ENCODE measurements at regions not wholly inside any gene's neighbourhood (a gene's known extent, or its start where the extent isn't known, plus 50 kb on each side); places are given as distances from the start of the nearest gene placed in this dataset.

- DNase-seq (ENCODE audit: low spot score), result no peak
Observed at GRCh38 chr20:57897156-57897874, 187.5 kb upstream of the PMEPA1 start.

- DNase-seq (ENCODE audit: low spot score), result no peak
Observed at GRCh38 chr20:57896563-57896962, 186.7 kb upstream of the PMEPA1 start.

DNA sequence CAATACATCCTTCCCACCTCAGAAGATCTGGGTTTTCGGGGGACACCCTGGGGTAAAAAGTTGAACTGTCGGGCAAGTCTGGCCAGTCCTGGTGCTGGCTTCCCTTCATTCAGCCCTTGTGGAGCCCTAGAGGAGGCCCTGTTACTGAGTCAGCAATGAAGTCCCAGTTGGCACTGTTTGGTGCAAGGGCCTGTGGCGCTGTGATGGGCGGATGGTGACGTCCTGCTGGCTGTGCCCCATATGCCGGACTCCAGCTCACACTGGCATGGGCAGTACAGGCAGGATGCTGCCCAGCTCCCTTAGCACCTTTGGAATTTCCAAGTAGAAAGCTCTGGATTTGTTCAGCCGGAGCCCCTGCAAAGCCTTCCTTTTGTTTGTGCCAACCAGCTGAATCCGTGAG lies 186.2 kb upstream of the PMEPA1 start:
- no peak for DNase-seq (ENCODE audit: low spot score)

- DNase-seq (ENCODE audit: low spot score), result no peak
Observed at GRCh38 chr20:57895161-57895855, 185.5 kb upstream of the PMEPA1 start.

- DNase-seq (ENCODE audit: low spot score), result no peak
Observed at GRCh38 chr20:57894522-57894921, 184.7 kb upstream of the PMEPA1 start.

DNA sequence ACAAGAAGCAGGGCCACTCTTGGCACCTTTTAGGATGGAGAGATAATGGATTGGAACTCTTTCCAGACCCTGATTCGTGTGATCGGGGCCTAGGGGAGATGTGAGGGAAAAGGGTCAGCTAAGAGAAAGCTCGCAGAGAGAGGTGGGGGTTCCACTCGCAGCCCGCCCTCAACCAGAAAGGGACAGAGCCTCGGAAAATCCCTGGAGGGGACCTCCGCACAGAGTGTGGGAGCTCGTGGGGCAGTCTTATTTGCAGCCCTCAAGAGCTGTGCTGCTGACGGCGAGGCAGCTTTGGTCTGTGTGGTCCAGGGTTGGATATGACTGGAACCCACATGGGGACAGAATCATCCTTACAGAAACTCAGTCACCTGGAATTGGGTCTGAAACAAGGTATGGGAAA lies 184.3 kb upstream of the PMEPA1 start:
- DNase-seq (ENCODE audit: low spot score), result no peak

GRCh38 chr20:57893366-57893999 lies 183.7 kb upstream of the PMEPA1 start:
- no peak for DNase-seq (ENCODE audit: low spot score)

DNA sequence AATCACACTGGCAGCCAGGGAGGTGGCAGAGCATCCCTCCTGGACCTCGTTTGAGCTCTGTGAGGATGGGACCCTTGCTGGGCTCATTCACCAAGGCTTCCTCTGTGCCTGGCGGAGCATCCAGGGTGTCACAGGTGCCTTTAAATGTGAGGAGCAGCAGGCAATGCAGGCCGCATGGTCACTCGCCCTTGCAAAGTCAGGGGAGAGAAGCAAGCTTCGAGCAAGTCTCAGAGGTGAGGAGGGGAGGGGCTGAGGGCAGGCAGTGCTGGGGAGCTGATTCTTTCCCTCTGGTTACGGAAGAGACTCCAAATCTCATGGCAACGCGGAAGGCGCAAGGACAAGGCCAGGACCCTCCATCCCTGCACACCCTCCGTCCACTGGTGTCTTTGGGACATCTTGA lies 182.7 kb upstream of the PMEPA1 start:
- no peak for DNase-seq (ENCODE audit: low spot score)

- DNase-seq (ENCODE audit: low spot score), result no peak
Observed at GRCh38 chr20:57891014-57891413, 181.2 kb upstream of the PMEPA1 start.

- no peak for DNase-seq (ENCODE audit: low spot score)
Observed at GRCh38 chr20:57890202-57890800, 180.5 kb upstream of the PMEPA1 start.

DNA sequence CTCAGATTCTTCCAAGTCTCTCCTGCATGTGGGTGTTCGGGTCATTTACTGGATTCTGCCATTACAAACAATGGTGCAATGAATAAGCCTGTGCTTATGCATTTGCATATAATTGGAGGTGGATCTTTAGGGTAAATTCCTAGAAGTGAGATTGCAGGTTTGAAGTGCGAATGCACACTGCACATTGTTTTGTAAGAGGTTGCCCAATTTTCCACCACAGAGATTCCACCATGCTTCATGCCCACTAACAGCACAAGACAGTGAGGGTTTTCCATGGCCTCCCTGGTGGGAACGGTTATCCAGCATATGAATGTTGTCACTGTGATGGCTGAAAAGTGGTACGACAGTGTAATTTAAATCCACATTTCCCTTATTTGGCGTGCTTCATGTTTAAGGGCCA lies 178.8 kb upstream of the PMEPA1 start:
- peak; percentile 12 for DNase-seq (ENCODE audit: low spot score)

- peak; percentile 49 for DNase-seq (ENCODE audit: low spot score)
Observed at GRCh38 chr20:57884956-57885355, 175.1 kb upstream of the PMEPA1 start.

DNA sequence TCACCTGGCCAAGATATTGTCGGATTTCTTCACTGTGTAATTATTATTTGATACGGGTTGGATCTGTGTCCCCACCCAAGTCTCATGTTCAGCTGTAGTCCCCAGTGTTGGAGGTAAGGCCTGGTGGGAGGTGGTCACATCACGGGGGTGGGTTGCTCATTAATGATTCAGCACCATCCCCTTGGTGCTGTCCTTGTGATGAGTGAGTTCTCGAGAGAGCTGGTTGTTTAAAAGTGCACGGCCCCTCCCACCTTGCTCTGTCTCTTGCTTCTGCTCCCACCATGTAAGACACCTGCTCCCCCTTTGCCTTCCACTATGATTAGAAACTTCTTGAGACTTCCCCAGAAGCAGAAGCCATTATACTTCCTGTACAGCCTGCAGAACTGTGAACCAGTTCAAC lies 173.9 kb upstream of the PMEPA1 start:
- DNase-seq (ENCODE audit: low spot score), result peak; percentile 34

- DNase-seq (ENCODE audit: low spot score), result no peak
Observed at GRCh38 chr20:57883224-57883623, 173.4 kb upstream of the PMEPA1 start.

DNA sequence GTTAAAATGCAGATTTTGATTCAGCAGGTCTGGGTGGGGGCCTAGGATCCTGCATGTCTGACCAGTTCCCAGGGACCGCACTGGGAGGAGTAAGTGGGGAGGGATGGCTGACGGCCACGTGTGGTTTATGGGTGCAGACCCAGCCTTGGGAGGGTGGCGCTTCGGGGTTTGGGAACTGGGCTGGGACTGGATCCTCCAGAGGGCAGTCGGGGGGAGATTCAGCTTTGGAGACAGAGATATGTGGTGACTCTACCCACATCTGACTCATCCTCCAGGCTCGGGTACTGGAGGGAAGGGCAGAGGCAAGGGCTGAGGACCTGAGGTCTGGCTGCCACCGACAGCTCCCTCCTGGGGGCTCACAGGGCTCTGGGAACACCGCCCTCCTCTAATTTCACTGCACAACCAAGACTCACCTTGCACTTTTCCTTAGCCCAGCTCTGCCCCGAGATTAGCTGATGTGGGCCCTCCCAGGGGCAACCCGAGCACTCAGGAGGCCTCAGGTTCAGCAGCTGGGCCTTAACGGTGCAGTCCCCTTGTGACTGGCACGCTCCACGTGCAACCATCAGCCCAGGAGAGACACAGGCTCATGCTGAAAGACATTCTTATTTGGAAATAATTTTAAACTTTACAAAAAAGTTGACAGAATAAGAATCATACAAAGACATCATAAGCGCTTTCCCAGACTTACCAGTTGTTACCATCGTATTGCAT lies 172.8 kb upstream of the PMEPA1 start:
- DNase-seq (ENCODE audit: low spot score), result peak; percentile 66

DNA sequence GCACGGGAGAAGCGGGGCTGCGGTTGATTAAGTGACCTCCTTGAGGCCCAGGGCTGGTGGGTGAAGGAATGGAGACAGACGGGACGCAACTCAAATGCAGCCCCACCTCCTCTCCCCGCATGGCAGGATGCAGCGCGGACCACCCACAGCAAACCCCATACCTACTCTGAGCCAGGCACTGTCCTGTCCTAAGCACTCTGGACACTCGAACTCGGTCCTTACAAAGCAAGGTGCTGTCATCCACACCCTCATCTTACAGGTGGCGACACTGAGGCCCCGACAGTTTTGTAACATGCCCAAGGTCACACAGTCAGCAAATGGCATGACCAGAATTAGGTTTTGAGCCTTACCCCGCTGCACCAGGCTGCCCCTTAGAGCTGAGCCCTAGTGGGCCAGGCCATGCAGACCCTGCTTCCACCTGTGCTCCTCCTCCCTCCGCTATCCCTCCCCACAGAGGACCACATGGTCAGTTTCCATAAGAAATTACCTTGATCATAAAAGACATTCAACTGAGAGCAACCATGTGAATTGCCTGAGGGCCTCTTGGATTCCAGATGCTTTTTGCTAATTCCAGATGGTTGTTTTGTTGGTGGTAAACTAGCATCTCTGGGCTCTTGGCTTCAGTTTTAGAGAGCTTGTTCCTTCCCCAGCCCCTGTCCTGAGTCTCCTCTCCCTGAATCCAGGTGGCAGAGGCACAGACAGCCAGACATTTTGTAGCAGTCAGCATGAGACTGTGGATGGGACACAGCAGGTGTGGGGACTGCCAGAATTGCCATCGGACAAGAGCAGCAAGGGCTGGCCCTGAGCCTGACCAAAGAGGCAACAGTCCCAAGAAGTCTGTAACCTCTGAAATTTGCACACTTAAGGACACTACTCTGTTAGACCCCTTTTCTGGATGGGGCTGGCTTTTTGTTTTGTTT lies 171.9 kb upstream of the PMEPA1 start:
- peak; percentile 56 for DNase-seq (ENCODE audit: low spot score)

DNA sequence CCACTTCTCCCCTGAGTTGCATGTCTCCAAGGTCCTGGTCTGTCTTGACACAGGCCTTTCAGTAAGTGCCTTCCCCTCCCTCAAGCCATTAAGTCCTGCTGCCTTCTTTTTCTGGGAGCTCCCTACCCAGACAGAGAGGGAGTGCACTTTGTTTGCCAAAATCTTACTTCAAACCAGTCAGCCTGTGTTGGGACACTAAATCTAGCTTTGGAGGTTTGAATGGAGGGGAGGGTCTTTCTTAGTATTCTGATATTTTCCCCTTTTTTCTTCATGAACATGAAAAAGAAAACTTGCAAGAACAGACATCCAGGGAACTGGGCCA lies 170.7 kb upstream of the PMEPA1 start:
- no peak for DNase-seq (ENCODE audit: low spot score)

DNA sequence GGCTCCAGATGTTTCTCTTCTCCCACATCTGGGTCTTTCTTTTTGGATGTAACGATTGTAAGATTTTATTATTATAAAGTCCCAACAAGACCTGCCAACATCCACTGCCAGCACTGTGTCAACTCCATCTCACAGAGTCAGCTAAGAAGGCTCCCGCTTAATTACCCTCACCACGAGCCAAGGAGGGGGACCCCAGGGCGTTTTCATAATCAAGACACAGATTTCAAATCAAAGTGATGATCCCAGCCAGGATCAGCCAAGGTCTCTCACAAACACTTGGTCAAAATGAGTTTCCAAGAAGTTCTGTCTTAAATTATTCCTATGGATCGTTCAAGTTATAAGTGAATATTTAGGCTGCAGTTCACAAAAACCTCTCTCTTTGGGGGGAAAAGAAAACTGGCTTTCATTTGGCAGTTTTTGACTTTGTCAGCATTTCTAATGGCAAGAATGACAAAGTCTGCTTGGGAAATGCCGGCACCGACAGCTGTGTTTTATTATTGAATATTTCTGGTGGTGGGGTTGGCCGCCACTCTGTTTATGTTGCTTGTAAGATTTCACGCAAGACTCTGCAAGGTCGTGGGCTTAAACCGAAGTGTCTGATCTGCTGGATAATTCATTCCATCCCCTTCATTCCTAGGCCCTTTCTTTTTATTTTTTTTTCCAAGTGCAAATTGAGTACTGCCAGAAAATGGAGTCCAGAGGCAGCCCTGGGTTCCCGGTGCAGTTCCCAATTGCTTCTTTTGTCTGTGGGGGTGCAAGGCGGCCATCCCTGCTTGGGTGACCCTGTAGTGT lies 170.2 kb upstream of the PMEPA1 start:
- DNase-seq (ENCODE audit: low spot score), result peak; percentile 91

DNA sequence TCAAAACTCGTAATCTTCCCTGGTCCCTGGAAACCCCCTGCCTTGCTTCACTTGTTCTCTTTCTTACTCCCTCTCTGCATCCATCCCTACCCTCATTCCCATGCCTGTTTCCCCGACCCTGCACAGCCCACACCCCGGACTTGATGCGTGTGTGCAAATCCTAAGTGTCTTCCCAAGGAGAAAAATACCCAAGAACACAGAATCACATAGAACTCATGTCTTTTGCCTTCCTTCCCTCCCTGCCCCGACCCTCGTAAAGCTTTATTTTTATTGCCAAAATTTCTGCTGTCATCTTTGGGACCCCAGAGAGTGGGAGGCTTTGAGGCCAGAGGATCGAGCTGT lies 169.6 kb upstream of the PMEPA1 start:
- no peak for DNase-seq (ENCODE audit: low spot score)

DNA sequence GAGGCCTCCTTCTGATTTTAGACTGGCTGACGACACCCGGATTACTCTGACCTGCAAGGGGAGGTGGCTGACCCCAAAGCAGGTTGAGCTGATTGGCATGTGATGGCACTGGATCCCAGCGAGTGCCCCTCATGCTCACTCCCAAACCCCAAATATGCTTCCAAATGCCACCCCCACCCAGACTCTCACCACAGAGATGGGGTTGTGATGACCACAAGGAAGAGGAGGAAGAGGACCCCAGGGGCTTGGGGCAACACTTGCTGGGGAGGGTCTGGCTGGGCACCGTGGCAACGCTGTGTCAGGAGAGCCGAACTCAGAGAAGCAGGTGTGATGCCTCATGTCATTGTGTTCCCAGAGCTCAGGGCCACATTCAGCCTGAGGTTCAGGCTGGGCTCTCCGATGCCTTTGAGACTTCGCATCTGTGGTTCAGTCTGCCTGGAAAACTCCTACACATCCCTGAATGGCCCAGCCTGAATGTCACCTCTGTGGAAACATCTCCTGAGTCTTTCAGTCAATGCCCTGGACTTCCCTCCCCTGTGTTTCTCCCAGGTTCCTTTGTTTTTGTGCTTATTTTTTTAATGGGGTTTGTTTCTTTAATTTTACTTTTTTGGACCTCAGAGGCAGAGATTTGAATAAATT lies 169.1 kb upstream of the PMEPA1 start:
- DNase-seq (ENCODE audit: low spot score), result peak; percentile 51

All from left forelimb (tissue), 1 donor.